NCI-H460 (cell line): ENCODE measurements at regions not wholly inside any gene's neighbourhood (a gene's known extent, or its start where the extent isn't known, plus 50 kb on each side); places are given as distances from the start of the nearest gene placed in this dataset.
"Not testable (repeated sequence)": the region's sequence is repeated elsewhere in the genome, so short reads cannot be mapped to it uniquely, and the experiment has no call there.

Source experiments
- DNase-seq: peaks from one replicate; pipeline ENCODE4 v3.0.0-alpha.2; 2016; ENCODE audit warnings: low read depth; ENCODE audit errors: extremely low read depth

GRCh38 chrX:96483647-96484160, 200.9 kb upstream of the DIAPH2 start:
- DNase-seq: no peak

DNA sequence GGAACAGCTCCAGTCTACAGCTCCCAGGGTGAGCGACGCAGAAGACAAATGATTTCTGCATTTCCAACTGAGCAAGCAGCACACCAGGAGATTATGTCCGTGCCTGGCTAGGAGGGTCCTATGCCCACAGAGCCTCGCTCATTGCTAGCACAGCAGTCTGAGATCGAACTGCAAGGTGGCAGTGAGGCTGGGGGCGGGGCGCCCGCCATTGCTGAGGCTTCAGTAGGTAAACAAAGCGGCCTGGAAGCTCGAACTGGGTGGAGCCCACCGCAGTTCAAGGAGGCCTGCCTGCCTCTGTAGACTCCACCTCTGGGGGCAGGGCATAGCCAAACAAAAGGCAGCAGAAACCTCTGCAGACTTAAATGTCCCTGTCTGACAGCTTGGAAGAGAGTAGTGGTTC, 198.0 kb upstream of the DIAPH2 start:
- DNase-seq: not testable (repeated sequence)

DNA sequence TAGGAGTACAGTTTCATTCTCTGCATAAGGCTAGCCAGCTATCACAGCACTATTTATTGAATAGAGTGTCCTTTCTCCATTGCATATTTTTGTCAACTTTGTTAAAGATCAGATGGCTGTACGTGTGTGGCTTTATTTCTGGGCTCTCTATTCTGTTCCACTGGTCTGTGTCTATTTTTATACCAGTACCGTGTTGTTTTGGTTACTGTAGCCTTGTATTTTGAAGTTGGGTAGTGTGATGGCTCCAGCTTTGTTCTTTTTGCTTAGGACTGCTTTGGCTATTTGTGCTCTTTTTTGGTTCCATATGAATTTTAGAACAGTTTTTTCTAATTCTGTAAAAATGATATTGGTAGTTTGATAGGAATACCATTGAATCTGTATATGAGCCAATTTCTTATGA, 182.1 kb upstream of the DIAPH2 start:
- DNase-seq: no peak

GRCh38 chrX:96529386-96529785, 155.3 kb upstream of the DIAPH2 start:
- DNase-seq: not testable (repeated sequence)

DNA sequence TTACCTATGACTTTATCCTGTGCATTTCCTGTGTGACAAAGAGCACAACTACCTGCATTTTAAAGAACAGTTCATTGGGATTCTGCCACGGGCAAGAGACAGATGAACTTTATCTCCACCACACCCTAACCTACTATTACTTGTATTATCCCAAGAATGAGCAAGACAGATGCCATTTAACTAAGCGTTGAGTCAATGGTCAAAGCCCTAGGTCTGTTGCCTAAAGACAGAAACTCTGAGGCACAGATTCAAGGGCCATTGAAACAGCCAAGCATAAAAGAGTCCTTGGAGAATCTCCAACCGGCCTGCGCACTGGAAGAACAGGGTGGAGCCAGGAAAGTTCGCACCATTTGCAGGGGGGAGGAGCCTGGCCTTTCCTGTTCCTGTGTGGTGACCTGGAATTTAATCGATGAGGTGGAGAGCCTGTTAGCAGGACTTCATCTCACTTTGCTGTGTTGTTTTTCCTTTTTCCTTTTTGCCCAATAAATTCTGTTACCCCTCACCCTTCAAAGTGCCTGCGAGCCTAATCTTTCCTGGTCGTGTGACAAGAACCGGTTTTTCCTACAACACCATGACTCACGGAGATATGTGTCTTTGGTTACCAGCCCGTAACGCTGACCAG, 146.4 kb upstream of the DIAPH2 start:
- DNase-seq: no peak

- DNase-seq: no peak
Measured at GRCh38 chrX:96540111-96540631, 144.5 kb upstream of the DIAPH2 start.

GRCh38 chrX:96546281-96546680, 138.4 kb upstream of the DIAPH2 start:
- DNase-seq: not testable (repeated sequence)

DNA sequence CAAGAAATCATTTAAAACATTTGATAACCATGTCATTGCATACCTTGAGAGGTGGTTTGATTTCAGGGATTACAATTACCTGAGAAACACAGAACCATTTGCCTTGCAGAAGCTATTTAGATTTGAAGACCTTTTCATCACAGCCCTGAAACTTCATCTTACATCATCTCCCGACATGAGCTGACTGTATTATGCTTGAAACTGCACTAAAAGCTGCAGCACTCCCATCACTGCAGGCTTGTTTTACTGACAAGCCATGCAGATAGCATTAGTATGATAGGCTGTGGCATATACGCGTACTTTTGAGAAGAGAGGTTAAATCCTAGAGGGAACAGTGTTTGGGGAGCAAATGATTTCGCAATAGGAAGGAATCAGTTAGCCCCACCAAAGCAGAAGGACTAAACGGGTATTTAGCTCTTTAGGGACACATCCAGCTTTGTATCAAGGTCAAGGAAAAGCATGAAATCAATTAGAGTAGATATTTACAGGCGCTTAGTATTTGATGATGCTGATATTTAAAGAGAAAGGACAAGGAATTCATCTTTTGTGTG, 133.2 kb upstream of the DIAPH2 start:
- no peak for DNase-seq

DNA sequence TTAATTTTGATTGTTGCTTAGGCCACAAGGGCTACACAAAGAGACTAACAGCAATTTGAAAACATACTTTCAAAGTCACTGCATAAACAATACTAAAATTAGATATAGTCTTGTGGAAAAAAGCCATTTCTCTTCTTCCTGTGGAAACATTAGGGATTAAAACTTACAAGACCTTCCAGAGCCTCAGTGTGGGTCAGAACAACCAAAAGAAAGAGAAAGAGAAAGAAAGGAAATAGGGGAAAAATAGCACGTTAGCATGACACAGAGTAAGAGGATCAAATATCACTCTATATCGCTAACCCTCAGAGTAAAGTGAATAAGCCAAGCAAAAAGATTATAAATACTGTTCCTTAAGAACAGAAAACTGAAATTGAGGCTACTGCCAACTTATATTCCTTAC, 127.8 kb upstream of the DIAPH2 start:
- DNase-seq: no peak

GRCh38 chrX:96561129-96561528, 123.5 kb upstream of the DIAPH2 start:
- not testable (repeated sequence) for DNase-seq

DNA sequence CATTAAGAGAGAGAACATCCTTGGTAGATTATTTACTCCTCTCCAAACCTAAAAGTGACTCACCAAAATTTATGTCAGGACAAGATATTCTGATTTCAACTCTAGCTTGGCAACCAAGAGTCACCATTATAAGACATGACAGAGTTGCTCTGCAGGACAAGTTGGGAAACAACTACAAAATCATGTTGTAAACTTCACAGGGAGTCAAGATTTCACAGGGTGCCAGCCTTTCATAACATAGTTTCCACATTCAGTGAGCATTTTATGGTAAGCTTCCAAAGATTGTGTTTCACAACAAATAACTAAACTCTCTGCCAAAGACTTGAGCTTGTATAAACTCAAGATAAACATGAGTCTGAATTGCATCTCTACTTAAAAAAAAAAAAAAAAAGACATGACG, 121.0 kb upstream of the DIAPH2 start:
- no peak for DNase-seq

- no peak for DNase-seq
Measured at GRCh38 chrX:96564595-96564994, 120.0 kb upstream of the DIAPH2 start.

GRCh38 chrX:96566878-96567277, 117.8 kb upstream of the DIAPH2 start:
- DNase-seq: no peak

DNA sequence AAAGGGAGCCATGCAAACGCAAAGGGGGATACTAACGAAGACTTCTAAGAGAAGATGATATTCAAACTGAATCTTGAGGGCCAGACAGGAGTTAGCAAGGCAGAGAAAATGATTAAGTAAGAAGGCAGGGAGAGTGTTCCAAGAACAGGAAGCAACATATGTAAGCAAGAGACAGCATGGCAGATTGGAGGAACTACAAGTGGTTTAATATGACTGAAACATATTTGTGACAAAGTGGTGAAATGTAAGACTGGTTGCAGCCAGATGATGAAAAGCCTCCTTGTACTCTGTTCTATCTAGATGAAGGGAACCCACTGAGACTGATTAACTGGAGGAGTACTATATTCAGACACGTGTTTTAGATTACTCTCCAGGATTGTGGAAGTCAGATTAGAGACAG, 116.6 kb upstream of the DIAPH2 start:
- DNase-seq: no peak

GRCh38 chrX:96569034-96569433, 115.6 kb upstream of the DIAPH2 start:
- no peak for DNase-seq

DNA sequence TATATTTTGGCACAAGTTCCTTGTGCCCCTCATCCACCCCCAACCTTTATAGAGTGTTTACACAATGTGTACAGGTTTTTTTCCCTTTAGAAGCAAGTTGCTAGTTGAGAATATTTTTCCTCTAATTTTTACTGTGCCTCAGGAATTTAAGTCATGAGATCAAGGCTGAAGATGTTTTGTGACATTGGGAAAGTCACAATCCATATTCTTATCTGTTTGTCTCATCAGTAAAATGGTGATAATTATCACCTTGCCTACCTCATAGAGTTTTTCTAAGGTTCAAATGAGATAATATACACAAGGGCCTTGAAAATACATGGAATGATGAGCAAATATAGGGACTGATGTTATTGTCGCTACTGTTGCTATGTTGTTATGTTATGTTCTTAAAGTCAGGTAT, 109.6 kb upstream of the DIAPH2 start:
- DNase-seq: no peak

GRCh38 chrX:96576368-96576767, 108.3 kb upstream of the DIAPH2 start:
- no peak for DNase-seq

GRCh38 chrX:96578781-96579180, 105.9 kb upstream of the DIAPH2 start:
- no peak for DNase-seq

GRCh38 chrX:96579252-96579651, 105.4 kb upstream of the DIAPH2 start:
- no peak for DNase-seq

DNA sequence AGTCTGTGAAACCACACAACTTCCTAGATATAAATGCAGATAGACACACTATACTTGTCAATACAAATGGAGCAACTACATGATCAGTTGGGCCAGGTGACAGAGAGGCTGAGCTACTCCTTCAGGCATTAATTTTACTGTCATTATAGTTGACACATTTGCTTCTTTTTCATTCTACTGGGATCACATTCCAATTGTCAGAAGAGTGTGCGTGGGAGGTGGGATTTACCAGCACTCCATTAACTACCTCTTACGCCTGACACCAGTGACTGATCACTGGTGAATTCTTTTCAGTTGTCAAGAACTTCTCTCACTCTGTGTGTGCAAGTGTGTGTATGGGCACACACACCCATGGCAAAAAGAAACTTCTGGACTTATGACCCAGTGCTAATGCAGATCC, 94.2 kb upstream of the DIAPH2 start:
- DNase-seq: no peak

DNA sequence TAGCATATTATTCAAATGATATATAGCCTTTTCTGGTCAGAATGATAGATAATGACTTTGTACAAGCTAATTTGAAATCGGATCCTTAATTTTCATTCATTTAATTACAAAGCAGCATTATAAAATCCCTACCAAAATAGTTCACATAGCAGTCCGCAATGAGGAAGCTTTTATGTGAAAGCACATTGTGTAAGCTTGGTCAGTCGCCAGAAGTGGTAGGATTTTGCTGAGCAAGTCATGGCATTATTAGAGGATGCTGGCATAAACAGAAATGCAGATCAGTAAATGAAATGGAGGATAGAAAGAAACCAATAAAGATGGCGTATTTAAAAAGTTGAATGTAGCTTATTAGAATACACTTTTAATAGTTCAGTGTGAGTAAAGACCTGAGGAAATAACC, 93.2 kb upstream of the DIAPH2 start:
- no peak for DNase-seq

DNA sequence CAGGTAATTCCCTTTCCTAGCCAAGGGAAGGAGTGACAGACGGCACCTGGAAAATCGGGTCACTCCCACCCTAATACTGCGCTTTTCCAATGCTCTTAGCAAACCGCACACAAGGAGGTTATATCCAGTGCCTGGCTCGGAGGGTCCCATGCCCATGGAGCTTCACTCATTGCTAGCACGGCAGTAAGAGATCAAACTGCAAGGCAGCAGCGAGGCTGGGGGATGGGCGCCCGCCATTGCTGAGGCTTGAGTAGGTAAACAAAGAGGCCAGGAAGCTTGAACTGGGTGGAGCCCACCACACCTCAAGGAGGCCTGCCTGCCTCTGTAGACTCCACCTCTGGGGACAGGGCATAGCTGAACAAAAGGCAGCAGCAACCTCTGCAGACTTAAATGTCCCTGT, 86.8 kb upstream of the DIAPH2 start:
- DNase-seq: not testable (repeated sequence)
